SK-N-SH (cell line): ENCODE measurements at regions not wholly inside any gene's neighbourhood (a gene's known extent, or its start where the extent isn't known, plus 50 kb on each side); places are given as distances from the start of the nearest gene placed in this dataset.
"Not testable (repeated sequence)": the region's sequence is repeated elsewhere in the genome, so short reads cannot be mapped to it uniquely, and the experiment has no call there.

Experiments used
- CTCF ChIA-PET: fragments of 300-600, 350-600 bp; formaldehyde crosslinking; extraction: SDS; loops from one replicate; lab custom pipeline; 2021; lab: Yijun Ruan, JAX
- POLR2A ChIA-PET: fragments of 350-600 bp; sonication (Branson Sonifier 250); formaldehyde crosslinking; extraction: SDS; loops from one replicate; lab custom pipeline; 2020; ENCODE audit warnings: antibody characterized with exemption, inconsistent platforms; lab: Yijun Ruan, JAX
- DNase-seq: peaks from one replicate; pipeline ENCODE4 v3.0.0; 2012
- H2AFZ ChIP-seq: fragments of 200-600 bp; sonication (generic); 2 replicates; pipeline ENCODE4 v1.8.1; 2016; ENCODE audit warnings: antibody characterized with exemption, mild to moderate bottlenecking, low read depth
- H3F3A ChIP-seq: fragments of 200-600 bp; sonication (generic); replicated peaks from 2 replicates; pipeline ENCODE3; 2016; ENCODE audit warnings: antibody characterized with exemption, mild to moderate bottlenecking; ENCODE audit not compliant: insufficient read depth
- H3K27ac ChIP-seq, 2 experiments: fragments of 200-500 bp in 1 of 2; fragments of 200-600 bp in 1 of 2; sonication (Bioruptor generic) in 1 of 2; sonication (generic), shearing (Covaris generic) in 1 of 2; 2 replicates each; pipeline versions ENCODE4 v1.5.1 to v1.6.1; 2014 to 2016; ENCODE audit warnings: low read depth in 2 of 2, inconsistent platforms in 1 of 2, low read length in 1 of 2, mild to moderate bottlenecking in 1 of 2, mixed read lengths in 1 of 2
- H3K27me3 ChIP-seq: fragments of 200-600 bp; sonication (generic), shearing (Covaris generic); 2 replicates; pipeline ENCODE4 v1.6.1; 2016; ENCODE audit warnings: mixed run types; ENCODE audit not compliant: insufficient read depth
- H3K36me3 ChIP-seq, 2 experiments: fragments of 200-500 bp in 1 of 2; fragments of 200-600 bp in 1 of 2; sonication (Bioruptor generic) in 1 of 2; sonication (generic) in 1 of 2; replicated peaks in 1 of 2; 2 replicates each; pipeline versions ENCODE3 to v1.5.1; 2014 to 2016; ENCODE audit warnings: low read length in 1 of 2, mild to moderate bottlenecking in 1 of 2; ENCODE audit not compliant: insufficient read depth in 2 of 2, control insufficient read depth in 1 of 2
- H3K4me1 ChIP-seq, 2 experiments: fragments of 200-500 bp in 1 of 2; fragments of 200-600 bp in 1 of 2; sonication (Bioruptor generic) in 1 of 2; sonication (generic), shearing (Covaris generic) in 1 of 2; 2 replicates each; pipeline versions ENCODE4 v1.5.1 to v1.6.1; 2014 to 2016; ENCODE audit warnings: low read depth in 1 of 2, low read length in 1 of 2, mixed run types in 1 of 2; ENCODE audit not compliant: insufficient read depth in 2 of 2, control insufficient read depth in 1 of 2
- H3K4me2 ChIP-seq: fragments of 200-600 bp; sonication (generic), shearing (Covaris generic); 2 replicates; pipeline ENCODE4 v1.6.1; 2017; ENCODE audit warnings: mixed run types
- H3K4me3 ChIP-seq, 2 experiments: fragments of 200-500 bp in 1 of 2; fragments of 200-600 bp in 1 of 2; sonication (Bioruptor generic) in 1 of 2; sonication (generic), shearing (Covaris generic) in 1 of 2; 2 replicates each; pipeline versions ENCODE4 v1.5.1 to v1.8.1; 2014 to 2016; ENCODE audit warnings: low read depth in 2 of 2, inconsistent platforms in 1 of 2, low read length in 1 of 2, mild to moderate bottlenecking in 1 of 2, mixed read lengths in 1 of 2, moderate library complexity in 1 of 2
- H3K79me2 ChIP-seq: fragments of 200-600 bp; sonication (generic); 2 replicates; pipeline ENCODE4 v1.8.1; 2017; ENCODE audit warnings: mild to moderate bottlenecking; ENCODE audit not compliant: insufficient read depth
- H3K9ac ChIP-seq: fragments of 200-600 bp; sonication (generic); 2 replicates; pipeline ENCODE4 v1.6.1; 2017; ENCODE audit warnings: mixed run types
- H3K9me2 ChIP-seq: fragments of 200-600 bp; sonication (generic); 2 replicates; pipeline ENCODE4 v1.6.1; 2017; ENCODE audit warnings: mixed run types
- H3K9me3 ChIP-seq: fragments of 200-600 bp; sonication (generic); 2 replicates; pipeline ENCODE4 v1.6.1; 2017; ENCODE audit warnings: mixed run types, mild to moderate bottlenecking, moderate library complexity
- H4K20me1 ChIP-seq: fragments of 200-600 bp; sonication (generic); 2 replicates; pipeline ENCODE4 v1.6.1; 2017; ENCODE audit warnings: mild to moderate bottlenecking, mixed run types; ENCODE audit not compliant: insufficient read depth
- CHD2 ChIP-seq: fragments of 150-350 bp; IDR thresholded peaks from 2 replicates; pipeline ENCODE4 v1.6.1; 2018; ENCODE audit warnings: low read length; ENCODE audit not compliant: partially characterized antibody
- EP300 ChIP-seq, 2 experiments: IDR thresholded peaks; 2 replicates each; pipeline versions ENCODE4 v1.4.0 to v1.6.1; 2012; ENCODE audit warnings: borderline replicate concordance in 1 of 2, low read depth in 1 of 2, low read length in 1 of 2
- EZH2phosphoT487 ChIP-seq: fragments of 200-600 bp; sonication (generic); IDR thresholded peaks from 2 replicates; pipeline ENCODE4 v1.6.1; 2017; ENCODE audit warnings: low read depth, mixed run types, mild to moderate bottlenecking, antibody characterized with exemption, moderate library complexity, borderline replicate concordance
- FOSL2 ChIP-seq: IDR thresholded peaks from 2 replicates; pipeline ENCODE4 v1.4.0; 2012; ENCODE audit warnings: low read depth, mild to moderate bottlenecking, moderate library complexity, borderline replicate concordance
- GABPA ChIP-seq: IDR thresholded peaks from 2 replicates; pipeline ENCODE4 v1.4.0; 2012; ENCODE audit warnings: low read depth, mild to moderate bottlenecking
- GATA2 ChIP-seq: sonication (generic); formaldehyde crosslinking; IDR thresholded peaks from 2 replicates; pipeline ENCODE4 v1.5.0; 2020; ENCODE audit warnings: mild to moderate bottlenecking, missing genetic modification reagents
- NFIC ChIP-seq: IDR thresholded peaks from 2 replicates; pipeline ENCODE4 v1.4.0; 2012; ENCODE audit warnings: borderline replicate concordance
- NRF1 ChIP-seq: IDR thresholded peaks from 2 replicates; pipeline ENCODE4 v1.6.1; 2012; ENCODE audit warnings: low read depth, mild to moderate bottlenecking, low read length
- RAD21 ChIP-seq: IDR thresholded peaks from 2 replicates; pipeline ENCODE4 v1.6.1; 2012; ENCODE audit warnings: mild to moderate bottlenecking, low read length
- RFX5 ChIP-seq: IDR thresholded peaks from 2 replicates; pipeline ENCODE4 v1.6.1; 2012; ENCODE audit warnings: mild to moderate bottlenecking, improper control_type of control experiment, low read length
- TAF1 ChIP-seq: IDR thresholded peaks from 2 replicates; pipeline ENCODE4 v1.6.1; 2012; ENCODE audit warnings: low read depth, mild to moderate bottlenecking, low read length, moderate library complexity, borderline replicate concordance
- TEAD4 ChIP-seq: IDR thresholded peaks from 2 replicates; pipeline ENCODE4 v1.4.0; 2012; ENCODE audit warnings: mild to moderate bottlenecking, borderline replicate concordance; ENCODE audit not compliant: insufficient read depth
- YY1 ChIP-seq: IDR thresholded peaks from 2 replicates; pipeline ENCODE4 v1.4.0; 2012; ENCODE audit warnings: low read depth, mild to moderate bottlenecking
- ZBTB33 ChIP-seq: IDR thresholded peaks from 2 replicates; pipeline ENCODE4 v1.4.0; 2012; ENCODE audit warnings: low read depth, borderline replicate concordance
- WGBS: methylation state at CpG from one replicate; pipeline ENCODE4 v1.1.6; 2017; ENCODE audit warnings: low lambda C conversion rate; 5-methylcytosine and 5-hydroxymethylcytosine counted together

DNA sequence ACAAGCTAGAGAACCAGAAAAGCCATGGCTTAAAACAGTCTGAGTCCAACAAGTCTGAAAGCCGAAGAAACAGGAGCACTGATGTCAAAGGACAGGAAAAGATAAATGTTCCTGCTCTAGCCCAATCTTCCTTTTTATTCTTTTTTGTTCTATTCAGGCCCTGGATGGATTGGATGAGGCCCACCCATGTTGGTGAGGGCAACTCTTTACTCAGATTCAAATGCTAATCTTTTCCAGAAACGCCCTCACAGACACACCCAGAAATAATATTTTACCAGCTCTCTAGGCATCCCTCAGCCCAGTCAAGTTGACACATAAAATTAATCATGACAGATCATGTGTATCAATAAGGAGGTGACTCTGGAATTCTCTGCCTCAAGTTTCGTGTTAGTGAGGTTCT lies 1002.7 kb downstream of the STPG2 start:
- no peak overlapping the region for H2AFZ ChIP-seq
- TF ChIP-seq FOSL2 (no peak), YY1 (no peak), CHD2 (no peak), GABPA (no peak)

GRCh38 chr4:97141332-97141731 lies 1001.9 kb downstream of the STPG2 start:
- H3K9me2 ChIP-seq, H4K20me1 ChIP-seq, H3K79me2 ChIP-seq, H2AFZ ChIP-seq, DNase-seq, H3K27me3 ChIP-seq, H3K9ac ChIP-seq, H3K36me3 ChIP-seq, CTCF ChIA-PET, POLR2A ChIA-PET, H3K9me3 ChIP-seq, H3K4me1 ChIP-seq, H3K4me2 ChIP-seq, H3K27ac ChIP-seq, H3K4me3 ChIP-seq, H3F3A ChIP-seq: not testable (repeated sequence)
- 64% methylated on average over 5 of the region's 5 CpGs for WGBS

More for the DNA sequence above, 1002.7 kb downstream of the STPG2 start:
- Histone ChIP-seq H3K79me2 (no peaks in the 10 kb centered on the region), H3K4me1 (peaks cover 0 to 4% of the 10 kb centered on the region in 2 experiments; a peak in 2 of 4 replicates), H3K36me3 (no peaks in the 10 kb centered on the region), H3K9ac (no peak overlapping the region), H4K20me1 (no peaks in the 10 kb centered on the region), H3K9me2 (no peaks in the 10 kb centered on the region), H3F3A (no peaks in the 10 kb centered on the region), H3K27ac (no peak overlapping the region), H3K4me2 (no peak overlapping the region), H3K4me3 (no peak overlapping the region), H3K9me3 (no peaks in the 10 kb centered on the region), H3K27me3 (no peaks in the 10 kb centered on the region)
- WGBS: 35% methylated on average over 3 of the region's 3 CpGs
- POLR2A ChIA-PET: no interaction called here
- no peak for DNase-seq
- CTCF ChIA-PET: no interaction called here

GRCh38 chr4:97142410-97142809 lies 1000.9 kb downstream of the STPG2 start:
- no peak for TF ChIP-seq RAD21
- peak in 1 of 2 experiments; percentile 58; a peak in 1 of 4 replicates for TF ChIP-seq EP300 (IDR thresholded peaks at IDR 0.05; ENCODE audit: borderline replicate concordance in 1 of 2, low read depth in 1 of 2, low read length in 1 of 2)
- Histone ChIP-seq H3K4me1 (peaks cover 0 to 4% of the 10 kb centered on the region in 2 experiments; a peak in 2 of 4 replicates), H2AFZ (no peak overlapping the region), H3K4me3 (no peak overlapping the region), H3K9me2 (no peaks in the 10 kb centered on the region), H3K4me2 (no peak overlapping the region), H3K36me3 (no peaks in the 10 kb centered on the region), H3K27ac (no peak overlapping the region; a peak in 1 of 4 replicates), H3F3A (no peaks in the 10 kb centered on the region), H4K20me1 (no peaks in the 10 kb centered on the region), H3K27me3 (no peaks in the 10 kb centered on the region), H3K9me3 (no peaks in the 10 kb centered on the region), H3K79me2 (no peaks in the 10 kb centered on the region), H3K9ac (no peak overlapping the region)
- CTCF ChIA-PET: interaction anchor here (2.8 kb wide), 1 partner anchor 11 kb away, joined by 16 read pairs; no protein-coding TSS in a partner anchor
- peak; percentile 12 for DNase-seq
- POLR2A ChIA-PET: no interaction called here
- WGBS: 7% methylated on average over 2 of the region's 2 CpGs

DNA sequence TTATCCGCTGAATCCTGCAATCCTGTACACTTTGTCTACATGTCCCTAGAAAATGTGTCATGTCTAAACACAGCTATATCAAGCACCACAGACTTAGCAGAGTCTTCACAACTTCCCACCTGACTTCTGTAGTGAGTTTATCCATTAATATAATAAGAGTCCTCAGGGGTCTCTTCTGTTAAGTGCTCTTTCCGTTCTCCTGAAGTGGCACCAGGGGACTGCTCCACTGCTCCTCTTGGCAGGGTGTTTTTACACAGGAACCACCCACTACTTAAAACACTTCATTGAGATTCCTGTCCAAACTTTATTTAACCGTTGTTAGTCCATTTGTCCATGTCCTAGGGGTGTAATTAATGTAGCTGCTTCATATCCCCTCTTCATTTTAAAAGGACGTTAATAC lies 1000.4 kb downstream of the STPG2 start:
- CTCF ChIA-PET: interaction anchor here (2.8 kb wide), 1 partner anchor 11 kb away, joined by 16 read pairs; no protein-coding TSS in a partner anchor
- H3K4me3 ChIP-seq: no peak overlapping the region
- whole genome bisulfite sequencing: 57% methylated on average over 4 of the region's 4 CpGs
- no peak overlapping the region for H3K4me2 ChIP-seq
- H3K36me3 ChIP-seq: no peaks in the 10 kb centered on the region
- POLR2A ChIA-PET: no interaction called here
- no peak for TF ChIP-seq TEAD4
- no peak for TF ChIP-seq ZBTB33
- no peak for TF ChIP-seq TAF1
- no peak for TF ChIP-seq RFX5
- no peak for TF ChIP-seq NFIC
- TF ChIP-seq EZH2phosphoT487: no peak
- no peak for TF ChIP-seq NRF1
- no peak for TF ChIP-seq GATA2
- H3K9me3 ChIP-seq: no peaks in the 10 kb centered on the region
- no peaks in the 10 kb centered on the region for H3K27me3 ChIP-seq
- no peaks in the 10 kb centered on the region for H3F3A ChIP-seq
- no peak for DNase-seq
- no peaks in the 10 kb centered on the region for H3K9me2 ChIP-seq
- H3K27ac ChIP-seq: no peak overlapping the region
- H4K20me1 ChIP-seq: no peaks in the 10 kb centered on the region
- H3K4me1 ChIP-seq: peaks cover 0 to 4% of the 10 kb centered on the region in 2 experiments; a peak in 2 of 4 replicates
- H2AFZ ChIP-seq: no peak overlapping the region
- H3K79me2 ChIP-seq: no peaks in the 10 kb centered on the region
- no peak overlapping the region for H3K9ac ChIP-seq
